Right lung (tissue), 2 donors: ENCODE measurements at regions not wholly inside any gene's neighbourhood (a gene's known extent, or its start where the extent isn't known, plus 50 kb on each side); places are given as distances from the start of the nearest gene placed in this dataset.

Experiments used
- DNase-seq, 2 donors: peaks; one replicate each; pipeline ENCODE4 v3.0.0-alpha.2; 2013

DNA sequence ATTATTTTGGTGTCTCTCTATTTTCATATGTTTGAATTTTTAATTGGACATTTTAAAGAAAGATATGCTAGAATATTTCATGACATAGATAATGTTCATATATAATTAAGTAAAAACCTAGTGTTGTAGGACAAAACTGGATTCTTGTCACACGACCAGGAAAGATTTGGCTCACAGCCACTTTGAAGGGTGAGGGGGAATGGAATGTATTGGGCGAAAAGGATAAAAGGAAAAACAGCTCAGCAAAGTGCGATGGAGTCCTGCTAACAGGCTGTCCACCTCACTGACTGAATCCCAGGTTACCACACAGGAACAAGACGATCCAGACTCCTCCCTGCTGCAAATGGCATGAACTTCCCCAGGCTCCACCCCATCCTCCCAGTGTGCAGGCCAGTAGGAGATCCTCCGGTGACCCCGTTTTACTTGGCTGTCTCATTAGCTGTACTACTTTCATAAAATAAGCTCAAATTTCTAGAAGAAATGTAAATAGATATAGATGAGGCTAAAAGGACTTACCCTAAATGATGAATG is 186.2 kb downstream of the CD47 start:
- DNase-seq, result peak in 1 of 2 donors; percentile 5

- DNase-seq, result no peak
Measured at GRCh38 chr3:107899990-107900651, 190.7 kb downstream of the CD47 start.

DNA sequence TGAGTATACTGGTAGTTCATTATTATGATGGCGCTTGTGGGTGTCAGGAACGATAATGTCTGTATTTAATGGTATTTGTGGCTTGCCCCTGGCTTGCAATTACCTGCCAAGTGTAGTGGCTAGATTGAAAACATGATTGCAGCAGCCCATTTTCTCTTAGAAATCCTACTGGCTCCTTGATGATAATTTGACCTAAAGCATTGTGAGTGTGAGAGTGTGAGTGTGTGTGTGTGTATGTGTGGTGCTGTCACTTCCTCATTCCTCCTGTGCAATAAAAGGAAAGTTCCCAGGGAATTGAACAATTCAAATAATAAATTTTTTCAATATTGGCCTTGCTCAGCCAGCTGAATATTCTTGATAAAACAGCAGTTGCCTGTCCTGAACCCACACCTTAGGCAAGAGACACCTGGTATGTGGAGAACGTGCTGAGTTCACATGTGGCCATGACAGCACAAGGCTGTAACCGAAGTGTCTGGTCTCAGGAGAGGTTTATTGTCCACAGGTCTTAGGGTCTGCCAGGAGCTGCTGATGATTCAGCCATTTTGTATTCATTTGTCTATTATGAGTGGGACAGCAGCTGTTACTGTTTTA is 193.3 kb downstream of the CD47 start:
- DNase-seq, result no peak

- no peak for DNase-seq
Measured at GRCh38 chr3:107894998-107895397, 195.8 kb downstream of the CD47 start.

- no peak for DNase-seq
Measured at GRCh38 chr3:107892955-107893624, 197.7 kb downstream of the CD47 start.

- no peak for DNase-seq
Measured at GRCh38 chr3:107884719-107885460, 205.9 kb downstream of the CD47 start.

DNA sequence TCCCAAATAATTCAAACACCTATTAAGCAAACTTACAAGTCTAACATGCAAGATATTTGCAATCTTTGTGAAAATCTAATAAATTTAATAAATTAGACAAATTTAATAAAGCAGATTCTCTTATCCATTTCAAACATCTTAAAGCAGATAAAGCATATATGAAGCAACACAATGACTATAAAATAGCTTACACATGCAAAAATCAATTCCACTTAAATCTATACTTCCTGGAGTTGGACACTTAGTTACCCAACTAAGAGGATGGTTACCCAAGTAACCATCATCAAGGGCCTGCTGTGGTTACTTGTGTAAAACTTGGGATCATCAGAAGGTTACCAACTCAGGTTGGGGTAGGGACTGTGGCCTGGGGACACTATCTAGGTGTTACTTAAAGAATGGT is 206.8 kb downstream of the CD47 start:
- no peak for DNase-seq

DNA sequence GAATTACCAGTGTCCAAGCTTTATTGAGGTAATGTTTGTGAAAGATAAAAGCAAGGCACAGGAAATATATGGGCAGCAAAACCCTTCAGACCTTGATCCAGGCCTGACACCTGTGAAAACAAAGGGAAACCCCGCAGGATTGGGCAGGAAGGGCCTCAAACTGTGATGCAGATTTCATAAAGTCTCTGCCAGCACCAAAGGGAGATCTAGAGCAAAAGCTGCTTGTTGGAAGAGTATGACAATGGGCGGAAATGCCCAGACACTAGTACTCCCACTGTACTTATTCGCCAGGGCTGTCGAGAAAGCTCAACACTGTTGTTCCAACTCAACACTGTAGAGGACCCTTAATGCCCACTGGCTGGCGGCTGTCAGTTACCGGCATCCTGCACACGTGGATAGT is 207.9 kb downstream of the CD47 start:
- no peak for DNase-seq

- no peak for DNase-seq
Measured at GRCh38 chr3:107882261-107882660, 208.6 kb downstream of the CD47 start.

- no peak for DNase-seq
Measured at GRCh38 chr3:107881509-107881908, 209.3 kb downstream of the CD47 start.

- DNase-seq, result no peak
Measured at GRCh38 chr3:107880702-107881101, 210.1 kb downstream of the CD47 start.

GRCh38 chr3:107877936-107878335 is 212.9 kb downstream of the CD47 start:
- no peak for DNase-seq

GRCh38 chr3:107870943-107871638 is 219.7 kb downstream of the CD47 start:
- no peak for DNase-seq

DNA sequence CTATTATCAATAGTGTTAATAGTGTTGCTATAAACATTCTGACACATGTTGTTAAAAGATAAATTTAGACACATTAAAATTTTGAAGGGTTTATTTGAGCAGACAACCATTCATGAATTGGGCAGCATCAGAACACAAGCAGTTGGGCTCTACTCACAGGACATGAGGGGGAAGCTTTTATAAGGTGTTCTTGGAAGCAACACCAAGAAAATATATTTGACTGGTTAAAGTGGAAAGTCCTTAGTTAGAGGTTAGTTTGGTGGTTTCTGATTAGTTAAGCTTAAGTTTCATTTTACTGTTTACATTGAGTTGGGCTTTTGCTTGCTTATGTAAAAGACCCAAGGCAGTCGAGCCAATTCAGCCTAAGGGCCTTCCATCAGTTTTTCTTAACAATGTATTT is 220.7 kb downstream of the CD47 start:
- no peak for DNase-seq

DNA sequence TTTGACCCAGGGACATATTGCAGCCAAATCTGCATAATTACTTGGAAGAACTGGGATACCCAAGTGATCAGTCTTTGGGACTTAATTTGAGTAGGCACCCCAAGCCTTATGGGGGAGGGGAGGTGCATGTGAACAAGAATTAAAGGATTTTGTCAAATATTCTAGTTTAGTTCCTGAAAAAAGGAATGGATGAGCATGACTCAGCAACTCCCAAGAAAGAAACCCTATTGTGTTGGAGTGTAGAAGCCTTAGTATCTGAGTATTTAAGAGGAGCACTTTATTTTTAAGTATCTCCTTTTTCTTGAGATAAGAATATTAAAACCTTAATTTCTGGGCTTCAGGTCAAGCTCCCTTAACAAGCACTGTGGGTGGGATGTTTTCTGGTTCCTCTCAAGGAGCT is 222.4 kb downstream of the CD47 start:
- DNase-seq, result no peak

DNA sequence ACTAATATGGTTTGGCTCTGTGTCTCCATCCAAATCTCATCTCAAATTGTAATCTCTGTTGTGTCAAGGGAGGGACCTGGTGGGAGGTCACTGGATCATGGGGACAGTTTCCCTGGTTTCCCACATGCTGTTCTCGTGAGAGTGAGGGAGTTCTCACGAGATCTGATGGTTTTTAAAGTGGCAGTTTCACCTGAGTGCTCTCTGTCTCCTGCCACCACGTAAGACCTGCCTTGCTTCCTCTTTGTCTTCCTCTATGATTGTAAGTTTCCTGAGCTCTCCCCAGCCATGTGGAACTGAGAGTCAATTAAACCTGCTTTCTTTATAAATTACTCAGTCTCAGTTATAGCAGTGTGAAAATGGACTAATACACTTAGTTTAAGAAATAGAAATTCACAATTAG is 228.9 kb downstream of the CD47 start:
- no peak for DNase-seq

DNA sequence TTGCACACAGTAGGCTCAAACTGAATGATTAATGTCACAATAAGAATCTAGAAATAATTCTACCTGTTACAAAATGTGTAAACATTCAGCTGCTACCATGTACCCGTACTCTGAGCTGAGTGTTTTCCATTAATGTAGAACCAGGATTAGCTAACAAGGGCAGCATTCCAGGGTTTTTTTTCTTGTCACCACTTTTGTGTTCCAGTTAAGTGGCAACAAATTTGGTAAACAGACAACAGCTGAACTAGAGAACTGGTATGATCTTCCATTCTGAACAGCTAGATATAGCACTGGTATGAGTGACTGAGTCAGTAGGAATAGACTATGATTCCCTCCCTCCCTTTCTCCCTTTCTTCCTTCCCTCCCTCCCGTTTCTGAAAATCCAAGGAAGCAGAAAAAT is 229.4 kb downstream of the CD47 start:
- DNase-seq, result no peak
